ENCODE measurements at regions not wholly inside any gene's neighbourhood (a gene's known extent, or its start where the extent isn't known, plus 50 kb on each side); places are given as distances from the start of the nearest gene placed in this dataset.

GRCh38 chr16:76023835-76024234 is 253.4 kb upstream of the CNTNAP4 start:
- TF ChIP-seq CTCF (IDR thresholded peaks at IDR 0.05; ENCODE audit: insufficient read depth, low read depth, low read length) (no peak), EZH2 (IDR thresholded peaks at IDR 0.05; ENCODE audit: insufficient read depth, low read length) (no peak)

Data from astrocyte (in vitro differentiated cells and primary cell).